NT2/D1 (cell line): ENCODE measurements at regions not wholly inside any gene's neighbourhood (a gene's known extent, or its start where the extent isn't known, plus 50 kb on each side); places are given as distances from the start of the nearest gene placed in this dataset.

ENCODE experiments used
- SUZ12 ChIP-seq: IDR thresholded peaks from 2 replicates; pipeline ENCODE4 v1.6.1; 2011; ENCODE audit not compliant: insufficient read length, insufficient read depth; ENCODE audit errors: extremely low read depth
- YY1 ChIP-seq: IDR thresholded peaks from 2 replicates; pipeline ENCODE4 v1.6.1; 2011; ENCODE audit not compliant: insufficient read length, insufficient read depth
- ZNF274 ChIP-seq: IDR thresholded peaks from 2 replicates; pipeline ENCODE4 v1.6.1; 2011; ENCODE audit warnings: mild to moderate bottlenecking, low read depth, low read length

GRCh38 chr2:145811276-145812164 is 1291.6 kb upstream of the ZEB2 start:
- no peak for TF ChIP-seq SUZ12
- no peak for TF ChIP-seq YY1
- TF ChIP-seq ZNF274, result no peak
